H9 (cell line): ENCODE measurements at regions not wholly inside any gene's neighbourhood (a gene's known extent, or its start where the extent isn't known, plus 50 kb on each side); places are given as distances from the start of the nearest gene placed in this dataset.

ENCODE experiments used
- DNase-seq: peaks from one replicate; pipeline ENCODE4 v3.0.0-alpha.2; 2017
- H2AFZ ChIP-seq: one replicate; pipeline ENCODE4 v1.6.1; 2013; ENCODE audit warnings: mild to moderate bottlenecking, low read length, control low read depth, moderate library complexity
- H2AK5ac ChIP-seq: 2 replicates; pipeline ENCODE4 v1.6.1; 2013; ENCODE audit warnings: low read length, control low read depth, mixed read lengths; ENCODE audit not compliant: insufficient read length
- H2BK120ac ChIP-seq: one replicate; pipeline ENCODE4 v1.6.1; 2013; ENCODE audit warnings: low read depth, mild to moderate bottlenecking, low read length, control low read depth, inconsistent platforms; ENCODE audit not compliant: poor library complexity, severe bottlenecking
- H2BK12ac ChIP-seq: 2 replicates; pipeline ENCODE4 v1.6.1; 2013; ENCODE audit warnings: low read length, control low read depth, mixed read lengths, low read depth; ENCODE audit not compliant: insufficient read length
- H2BK15ac ChIP-seq: 2 replicates; pipeline ENCODE4 v1.6.1; 2013; ENCODE audit warnings: low read depth, low read length, control low read depth
- H2BK20ac ChIP-seq: one replicate; pipeline ENCODE4 v1.6.1; 2013; ENCODE audit warnings: low read depth, mild to moderate bottlenecking, low read length, control low read depth, inconsistent platforms; ENCODE audit not compliant: poor library complexity, severe bottlenecking
- H2BK5ac ChIP-seq: 2 replicates; pipeline ENCODE4 v1.6.1; 2013; ENCODE audit warnings: low read length, control low read depth, mixed read lengths; ENCODE audit not compliant: insufficient read length
- H3K14ac ChIP-seq: 2 replicates; pipeline ENCODE4 v1.6.1; 2013; ENCODE audit warnings: low read length, control low read depth; ENCODE audit not compliant: insufficient read depth
- H3K18ac ChIP-seq: 2 replicates; pipeline ENCODE4 v1.6.1; 2013; ENCODE audit warnings: low read depth, mild to moderate bottlenecking, mixed read lengths, low read length, control low read depth; ENCODE audit not compliant: insufficient read length
- H3K23ac ChIP-seq: 2 replicates; pipeline ENCODE4 v1.6.1; 2013; ENCODE audit warnings: low read length, control low read depth, mixed read lengths, low read depth; ENCODE audit not compliant: insufficient read length
- H3K23me2 ChIP-seq: 2 replicates; pipeline ENCODE4 v1.6.1; 2013; ENCODE audit warnings: low read depth, mild to moderate bottlenecking, mixed read lengths, low read length, control low read depth; ENCODE audit not compliant: insufficient read length, poor library complexity, severe bottlenecking
- H3K27ac ChIP-seq: 2 replicates; pipeline ENCODE4 v1.5.1; 2013; ENCODE audit warnings: low read length, control low read depth, mixed read lengths, low read depth; ENCODE audit not compliant: insufficient read length
- H3K27me3 ChIP-seq: 2 replicates; pipeline ENCODE4 v1.6.1; 2013; ENCODE audit warnings: low read length, control low read depth, inconsistent platforms; ENCODE audit not compliant: insufficient read depth
- H3K4ac ChIP-seq: 2 replicates; pipeline ENCODE4 v1.6.1; 2013; ENCODE audit warnings: low read depth, mild to moderate bottlenecking, control low read depth, inconsistent platforms, low read length, moderate library complexity
- H3K4me1 ChIP-seq: 2 replicates; pipeline ENCODE4 v1.6.1; 2013; ENCODE audit warnings: low read length, control low read depth, inconsistent platforms; ENCODE audit not compliant: insufficient read depth
- H3K4me2 ChIP-seq: 2 replicates; pipeline ENCODE4 v1.6.1; 2013; ENCODE audit warnings: low read length, control low read depth, mixed read lengths; ENCODE audit not compliant: insufficient read length, insufficient read depth
- H3K56ac ChIP-seq: 2 replicates; pipeline ENCODE4 v1.6.1; 2013; ENCODE audit warnings: low read depth, mild to moderate bottlenecking, mixed read lengths, low read length, control low read depth; ENCODE audit not compliant: insufficient read length
- H3K79me1 ChIP-seq: 2 replicates; pipeline ENCODE4 v1.6.1; 2013; ENCODE audit warnings: low read depth, mild to moderate bottlenecking, moderate library complexity, low read length, control low read depth, inconsistent platforms; ENCODE audit not compliant: insufficient read depth, poor library complexity, severe bottlenecking
- H3K79me2 ChIP-seq: 2 replicates; pipeline ENCODE4 v1.6.1; 2013; ENCODE audit warnings: low read length, control low read depth, inconsistent platforms; ENCODE audit not compliant: insufficient read depth
- H3K9ac ChIP-seq: 2 replicates; pipeline ENCODE4 v1.6.1; 2013; ENCODE audit warnings: low read length, control low read depth, mixed read lengths; ENCODE audit not compliant: insufficient read length; ENCODE audit errors: extremely low read depth
- H3K9me3 ChIP-seq: one replicate; pipeline ENCODE4 v1.6.1; 2013; ENCODE audit warnings: low read depth, low read length, inconsistent platforms; ENCODE audit not compliant: control insufficient read depth
- H3T11ph ChIP-seq: one replicate; pipeline ENCODE4 v1.6.1; 2013; ENCODE audit warnings: mild to moderate bottlenecking, low read length, control low read depth, inconsistent platforms
- H4K20me1 ChIP-seq: one replicate; pipeline ENCODE4 v1.6.1; 2013; ENCODE audit not compliant: control insufficient read depth, insufficient read length, insufficient read depth
- H4K5ac ChIP-seq: 2 replicates; pipeline ENCODE4 v1.6.1; 2013; ENCODE audit warnings: low read depth, mild to moderate bottlenecking, mixed read lengths, low read length, control low read depth; ENCODE audit not compliant: insufficient read length
- H4K8ac ChIP-seq: replicated peaks from 2 replicates; pipeline ENCODE4 v1.6.1; 2013; ENCODE audit warnings: low read length, control low read depth, mixed read lengths, low read depth; ENCODE audit not compliant: insufficient read length
- H4K91ac ChIP-seq: 2 replicates; pipeline ENCODE4 v1.6.1; 2013; ENCODE audit warnings: low read depth, mild to moderate bottlenecking, moderate library complexity, mixed read lengths, low read length, control low read depth; ENCODE audit not compliant: insufficient read length
- H3K27ac Mint-ChIP-seq, 3 experiments: 2 replicates in 2 of 3; 3 replicates in 1 of 3; pipeline ENCODE4 v1.8.0; 2020 to 2021; ENCODE audit warnings: mixed read lengths in 3 of 3, mild to moderate bottlenecking in 1 of 3, moderate library complexity in 1 of 3
- H3K27me3 Mint-ChIP-seq: 2 replicates; pipeline ENCODE4 v1.8.0; 2021; ENCODE audit warnings: low read depth, mild to moderate bottlenecking, moderate library complexity, mixed read lengths
- H3K36me3 Mint-ChIP-seq, 3 experiments: 2 replicates in 2 of 3; 3 replicates in 1 of 3; pipeline ENCODE4 v1.8.0; 2020 to 2021; ENCODE audit warnings: low read depth in 3 of 3, mixed read lengths in 3 of 3; ENCODE audit not compliant: insufficient read depth in 1 of 3
- H3K4me1 Mint-ChIP-seq, 2 experiments: 2 replicates each; pipeline ENCODE4 v1.8.0; 2020; ENCODE audit warnings: mixed read lengths in 2 of 2
- H3K4me3 Mint-ChIP-seq, 2 experiments: 2 replicates in 1 of 2; 3 replicates in 1 of 2; pipeline ENCODE4 v1.8.0; 2020 to 2021; ENCODE audit warnings: mild to moderate bottlenecking in 2 of 2, mixed read lengths in 2 of 2, moderate library complexity in 1 of 2
- H3K9me3 Mint-ChIP-seq, 2 experiments: 2 replicates in 1 of 2; 3 replicates in 1 of 2; pipeline ENCODE4 v1.8.0; 2020; ENCODE audit warnings: mild to moderate bottlenecking in 2 of 2, mixed read lengths in 2 of 2, moderate library complexity in 1 of 2
- CTCF ChIP-seq: fragments of 200-600 bp; sonication (generic); conservative IDR thresholded peaks from 3 replicates; pipeline ENCODE4 v1.8.0; 2021; ENCODE audit warnings: antibody characterized with exemption, mild to moderate bottlenecking
- WGBS: extraction: QIAGEN DNeasy Blood & Tissue Kit; methylation state at CpG from one replicate; pipeline ENCODE4 v1.1.7; 2013; ENCODE audit warnings: missing lambda C conversion rate, low lambda C conversion rate, mixed read lengths; ENCODE audit not compliant: insufficient read length; ENCODE audit errors: extremely low coverage; 5-methylcytosine and 5-hydroxymethylcytosine counted together

- H2BK15ac ChIP-seq = no peak overlapping the region
- H3K18ac ChIP-seq = no peak overlapping the region
- H2AK5ac ChIP-seq = no peak overlapping the region
- H3K27me3 ChIP-seq = no peaks in the 10 kb centered on the region
- H3K27ac ChIP-seq = no peak overlapping the region
- no peak overlapping the region for H3K27ac Mint-ChIP-seq
- no peak for TF ChIP-seq CTCF
- H3K4me3 Mint-ChIP-seq = no peak overlapping the region
- H4K91ac ChIP-seq = no peak overlapping the region
- no peak overlapping the region for H3T11ph ChIP-seq
- no peaks in the 10 kb centered on the region for H3K4me1 ChIP-seq
- H3K9me3 ChIP-seq = no peaks in the 10 kb centered on the region
- H3K4ac ChIP-seq = no peak overlapping the region
- H3K14ac ChIP-seq = no peak overlapping the region
- no peaks in the 10 kb centered on the region for H4K20me1 ChIP-seq
- no peak overlapping the region for H2BK5ac ChIP-seq
- no peak overlapping the region for H3K4me2 ChIP-seq
- no peak overlapping the region for H4K5ac ChIP-seq
- no peak overlapping the region for H2BK20ac ChIP-seq
- WGBS = no CpG with 5 or more reads among the region's 5 CpGs
- no peak overlapping the region for H3K9ac ChIP-seq
- H3K27me3 Mint-ChIP-seq = no peaks in the 10 kb centered on the region
- H2BK120ac ChIP-seq = no peak overlapping the region
- no peak overlapping the region for H2BK12ac ChIP-seq
- DNase-seq = no peak
- H3K79me1 ChIP-seq = no peaks in the 10 kb centered on the region
- H4K8ac ChIP-seq = no peak overlapping the region
- H3K36me3 Mint-ChIP-seq = peaks cover 0 to 5% (median 0%) of the 10 kb centered on the region in 3 experiments; a peak in 1 of 7 replicates
- H3K79me2 ChIP-seq = no peaks in the 10 kb centered on the region
- no peak overlapping the region for H3K23ac ChIP-seq
- no peaks in the 10 kb centered on the region for H3K23me2 ChIP-seq
- H2AFZ ChIP-seq = no peak overlapping the region
- H3K9me3 Mint-ChIP-seq = peaks cover 0 to 3% of the 10 kb centered on the region in 2 experiments; a peak in 4 of 5 replicates
- H3K56ac ChIP-seq = no peak overlapping the region
- H3K4me1 Mint-ChIP-seq = no peaks in the 10 kb centered on the region
These were observed 995.4 kb upstream of the B3GALT2 start for GRCh38 chr1:194181845-194182244.
